ENCODE measurements at regions not wholly inside any gene's neighbourhood (a gene's known extent, or its start where the extent isn't known, plus 50 kb on each side); places are given as distances from the start of the nearest gene placed in this dataset.

- Histone ChIP-seq H3K27ac (replicated peaks) (no peak overlapping the region), H3K4me3 (replicated peaks; ENCODE audit: insufficient read depth, low read length) (no peak overlapping the region), H3K27me3 (ENCODE audit: insufficient read depth, poor library complexity, severe bottlenecking) (peaks cover 3% of the 10 kb centered on the region)
- DNase-seq (ENCODE audit: low read depth in 1 of 2, low spot score in 1 of 2): no peak
- no peak for TF ChIP-seq REST (IDR thresholded peaks at IDR 0.05; ENCODE audit: insufficient replicate concordance, low read depth)
These were observed 87.6 kb upstream of the COL5A1 start for GRCh38 chr9:134553996-134554372.

- Histone ChIP-seq H3K4me3 (replicated peaks; ENCODE audit: insufficient read depth, low read length) (no peak overlapping the region), H3K27ac (replicated peaks) (no peak overlapping the region), H3K27me3 (ENCODE audit: insufficient read depth, poor library complexity, severe bottlenecking) (peaks cover 3% of the 10 kb centered on the region)
- no peak for TF ChIP-seq GABPA (IDR thresholded peaks at IDR 0.05; ENCODE audit: low read depth)
- no peak for TF ChIP-seq CTCF (IDR thresholded peaks at IDR 0.05; ENCODE audit: insufficient read depth, low read length)
- no peak for TF ChIP-seq SPI1 (IDR thresholded peaks at IDR 0.05; ENCODE audit: borderline replicate concordance, low read depth)
- TF ChIP-seq POLR2AphosphoS5 (IDR thresholded peaks at IDR 0.05; ENCODE audit: low read depth): no peak
- no peak for TF ChIP-seq REST (IDR thresholded peaks at IDR 0.05; ENCODE audit: insufficient replicate concordance, low read depth)
- DNase-seq (ENCODE audit: low read depth in 1 of 2, low spot score in 1 of 2): no peak
These were observed 87.1 kb upstream of the COL5A1 start for GRCh38 chr9:134554373-134555093.

- peaks cover 3% of the 10 kb centered on the region for H3K27me3 ChIP-seq (ENCODE audit: insufficient read depth, poor library complexity, severe bottlenecking)
- no peak overlapping the region for H3K4me3 ChIP-seq (replicated peaks; ENCODE audit: insufficient read depth, low read length)
- DNase-seq (ENCODE audit: low read depth in 1 of 2, low spot score in 1 of 2): no peak
- no peak overlapping the region for H3K27ac ChIP-seq (replicated peaks)
- TF ChIP-seq CTCF (IDR thresholded peaks at IDR 0.05; ENCODE audit: insufficient read depth, low read length) (no peak), POLR2AphosphoS5 (IDR thresholded peaks at IDR 0.05; ENCODE audit: low read depth) (no peak), REST (IDR thresholded peaks at IDR 0.05; ENCODE audit: insufficient replicate concordance, low read depth) (no peak), GABPA (IDR thresholded peaks at IDR 0.05; ENCODE audit: low read depth) (no peak), SPI1 (IDR thresholded peaks at IDR 0.05; ENCODE audit: borderline replicate concordance, low read depth) (no peak)
These were observed 86.4 kb upstream of the COL5A1 start for GRCh38 chr9:134555094-134555650.

Measured in HL-60 (cell line).